ENCODE measurements at regions not wholly inside any gene's neighbourhood (a gene's known extent, or its start where the extent isn't known, plus 50 kb on each side); places are given as distances from the start of the nearest gene placed in this dataset.

DNA sequence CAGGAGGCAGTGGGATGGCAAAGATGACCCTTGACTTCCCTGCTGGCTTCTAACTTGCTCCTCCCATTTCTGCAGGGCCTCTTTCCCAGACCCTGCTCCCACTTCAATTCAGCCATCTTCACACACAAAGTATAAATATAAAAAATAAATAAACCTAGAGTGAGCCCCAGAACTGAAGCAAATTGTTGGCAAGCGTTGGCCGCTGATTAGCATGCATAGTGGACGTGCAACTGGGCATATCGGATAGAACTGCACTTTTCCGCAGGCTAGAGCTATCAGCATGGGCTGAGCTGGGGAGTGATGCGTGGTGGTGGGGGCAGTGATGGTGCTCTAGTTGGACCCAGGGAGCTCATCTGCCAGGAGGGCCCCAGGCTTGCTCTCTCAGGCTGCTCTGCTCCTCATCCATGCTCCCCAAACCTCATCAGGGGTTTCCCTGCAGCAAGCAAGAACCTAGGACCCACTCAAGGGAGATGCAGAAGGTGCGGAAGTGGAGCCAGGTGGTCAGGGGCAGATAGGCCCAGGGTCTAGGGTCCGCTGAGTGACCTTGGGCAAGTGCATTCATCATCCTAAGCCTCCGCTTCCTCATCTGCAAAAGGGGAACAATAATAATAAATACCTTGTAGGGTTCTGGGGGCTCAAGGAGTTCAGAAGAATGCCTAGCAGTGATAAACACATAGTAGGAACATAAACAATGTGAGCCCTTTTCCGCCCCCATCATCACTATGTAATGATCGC lies 146.8 kb upstream of the PJA1 start:
- no peaks in the 10 kb centered on the region for H4K20me1 ChIP-seq (ENCODE audit: control insufficient read depth, insufficient read depth, insufficient read length)
- H3K14ac ChIP-seq (ENCODE audit: insufficient read depth, low read length), result no peak overlapping the region
- no peak overlapping the region for H3K18ac ChIP-seq (ENCODE audit: insufficient read length, low read depth, low read length)
- H2BK5ac ChIP-seq (ENCODE audit: insufficient read length, low read length), result no peak overlapping the region
- no peak overlapping the region for H2BK20ac ChIP-seq (ENCODE audit: low read depth, low read length, poor library complexity, severe bottlenecking)
- Mint-ChIP-seq H3K27ac (no peak overlapping the region; a peak in 1 of 7 replicates), H3K9me3 (peaks cover 54 to 74% of the 10 kb centered on the region in 2 experiments), H3K4me3 (no peak overlapping the region), H3K4me1 (peaks cover 25 to 56% of the 10 kb centered on the region in 2 experiments), H3K36me3 (ENCODE audit: insufficient read depth in 1 of 3, low read depth in 3 of 3) (peaks cover 0 to 3% (median 0%) of the 10 kb centered on the region in 3 experiments; a peak in 2 of 7 replicates), H3K27me3 (ENCODE audit: low read depth) (peaks cover 13% of the 10 kb centered on the region)
- no peak overlapping the region for H3K4me2 ChIP-seq (ENCODE audit: insufficient read depth, insufficient read length, low read length)
- peaks cover 3% of the 10 kb centered on the region; the same call in 1 of the 2 replicates for H3K27me3 ChIP-seq (ENCODE audit: insufficient read depth, low read length)
- no peaks in the 10 kb centered on the region for H3K79me1 ChIP-seq (ENCODE audit: insufficient read depth, low read depth, low read length, poor library complexity, severe bottlenecking)
- H2AFZ ChIP-seq (ENCODE audit: low read length), result no peak overlapping the region
- H4K8ac ChIP-seq (replicated peaks; ENCODE audit: insufficient read length, low read depth, low read length), result no peak overlapping the region
- H3K56ac ChIP-seq (ENCODE audit: insufficient read length, low read depth, low read length), result no peak overlapping the region
- H4K91ac ChIP-seq (ENCODE audit: insufficient read length, low read depth, low read length), result no peak overlapping the region
- no peak overlapping the region for H2BK15ac ChIP-seq (ENCODE audit: low read depth, low read length)
- no peak overlapping the region for H2BK120ac ChIP-seq (ENCODE audit: low read depth, low read length, poor library complexity, severe bottlenecking)
- H2BK12ac ChIP-seq (ENCODE audit: insufficient read length, low read depth, low read length), result no peak overlapping the region
- no peaks in the 10 kb centered on the region for H3K79me2 ChIP-seq (ENCODE audit: insufficient read depth, low read length)
- H4K5ac ChIP-seq (ENCODE audit: insufficient read length, low read depth, low read length), result no peak overlapping the region
- H3K23ac ChIP-seq (ENCODE audit: insufficient read length, low read depth, low read length), result no peak overlapping the region
- no peaks in the 10 kb centered on the region for H3K9me3 ChIP-seq (ENCODE audit: control insufficient read depth, low read depth, low read length)
- no peaks in the 10 kb centered on the region for H3K23me2 ChIP-seq (ENCODE audit: insufficient read length, low read depth, low read length, poor library complexity, severe bottlenecking)
- TF ChIP-seq, protein P1, sequence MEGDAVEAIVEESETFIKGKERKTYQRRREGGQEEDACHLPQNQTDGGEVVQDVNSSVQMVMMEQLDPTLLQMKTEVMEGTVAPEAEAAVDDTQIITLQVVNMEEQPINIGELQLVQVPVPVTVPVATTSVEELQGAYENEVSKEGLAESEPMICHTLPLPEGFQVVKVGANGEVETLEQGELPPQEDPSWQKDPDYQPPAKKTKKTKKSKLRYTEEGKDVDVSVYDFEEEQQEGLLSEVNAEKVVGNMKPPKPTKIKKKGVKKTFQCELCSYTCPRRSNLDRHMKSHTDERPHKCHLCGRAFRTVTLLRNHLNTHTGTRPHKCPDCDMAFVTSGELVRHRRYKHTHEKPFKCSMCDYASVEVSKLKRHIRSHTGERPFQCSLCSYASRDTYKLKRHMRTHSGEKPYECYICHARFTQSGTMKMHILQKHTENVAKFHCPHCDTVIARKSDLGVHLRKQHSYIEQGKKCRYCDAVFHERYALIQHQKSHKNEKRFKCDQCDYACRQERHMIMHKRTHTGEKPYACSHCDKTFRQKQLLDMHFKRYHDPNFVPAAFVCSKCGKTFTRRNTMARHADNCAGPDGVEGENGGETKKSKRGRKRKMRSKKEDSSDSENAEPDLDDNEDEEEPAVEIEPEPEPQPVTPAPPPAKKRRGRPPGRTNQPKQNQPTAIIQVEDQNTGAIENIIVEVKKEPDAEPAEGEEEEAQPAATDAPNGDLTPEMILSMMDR (conservative IDR thresholded peaks at IDR 0.05), result no peak
- peaks cover 12% of the 10 kb centered on the region; the same call in 1 of the 2 replicates for H3K4me1 ChIP-seq (ENCODE audit: insufficient read depth, low read length)
- H3K9ac ChIP-seq (ENCODE audit: extremely low read depth, insufficient read length, low read length), result no peak overlapping the region
- WGBS (ENCODE audit: extremely low coverage, insufficient read length, low lambda C conversion rate), result no CpG with 5 or more reads among the region's 11 CpGs
- H3K27ac ChIP-seq (ENCODE audit: insufficient read length, low read depth, low read length), result no peak overlapping the region
- H3K4ac ChIP-seq (ENCODE audit: low read depth, low read length), result no peak overlapping the region
- no peak overlapping the region for H3T11ph ChIP-seq (ENCODE audit: low read length)
- no peak overlapping the region for H2AK5ac ChIP-seq (ENCODE audit: insufficient read length, low read length)
- DNase-seq, result no peak
